Coronary artery (tissue), 2 donors: ENCODE measurements at regions not wholly inside any gene's neighbourhood (a gene's known extent, or its start where the extent isn't known, plus 50 kb on each side); places are given as distances from the start of the nearest gene placed in this dataset.

Source experiments
- DNase-seq: peaks from one replicate; pipeline ENCODE4 v3.0.0-alpha.2; 2017; ENCODE audit warnings: low spot score
- H3K27ac ChIP-seq, 2 donors: fragments of 200-600 bp; sonication (generic); one replicate each; pipeline ENCODE4 v1.5.1; 2016 to 2019
- H3K4me3 ChIP-seq: fragments of 200-600 bp; sonication (generic); 2 replicates; pipeline ENCODE4 v1.5.1; 2016; ENCODE audit warnings: mild to moderate bottlenecking, moderate library complexity
- TF ChIP-seq, protein P1 (sequence below): fragments of 200-600 bp; sonication (generic); IDR thresholded peaks from one replicate; pipeline ENCODE4 v1.5.1; 2019; ENCODE audit warnings: antibody characterized with exemption

- H3K4me3 ChIP-seq = no peak overlapping the region
- TF ChIP-seq, protein P1, sequence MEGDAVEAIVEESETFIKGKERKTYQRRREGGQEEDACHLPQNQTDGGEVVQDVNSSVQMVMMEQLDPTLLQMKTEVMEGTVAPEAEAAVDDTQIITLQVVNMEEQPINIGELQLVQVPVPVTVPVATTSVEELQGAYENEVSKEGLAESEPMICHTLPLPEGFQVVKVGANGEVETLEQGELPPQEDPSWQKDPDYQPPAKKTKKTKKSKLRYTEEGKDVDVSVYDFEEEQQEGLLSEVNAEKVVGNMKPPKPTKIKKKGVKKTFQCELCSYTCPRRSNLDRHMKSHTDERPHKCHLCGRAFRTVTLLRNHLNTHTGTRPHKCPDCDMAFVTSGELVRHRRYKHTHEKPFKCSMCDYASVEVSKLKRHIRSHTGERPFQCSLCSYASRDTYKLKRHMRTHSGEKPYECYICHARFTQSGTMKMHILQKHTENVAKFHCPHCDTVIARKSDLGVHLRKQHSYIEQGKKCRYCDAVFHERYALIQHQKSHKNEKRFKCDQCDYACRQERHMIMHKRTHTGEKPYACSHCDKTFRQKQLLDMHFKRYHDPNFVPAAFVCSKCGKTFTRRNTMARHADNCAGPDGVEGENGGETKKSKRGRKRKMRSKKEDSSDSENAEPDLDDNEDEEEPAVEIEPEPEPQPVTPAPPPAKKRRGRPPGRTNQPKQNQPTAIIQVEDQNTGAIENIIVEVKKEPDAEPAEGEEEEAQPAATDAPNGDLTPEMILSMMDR = no peak
- DNase-seq = no peak
- no peak overlapping the region for H3K27ac ChIP-seq
These were observed 130.0 kb upstream of the GGTLC1 start for GRCh38 chr20:24118441-24119175.

DNA sequence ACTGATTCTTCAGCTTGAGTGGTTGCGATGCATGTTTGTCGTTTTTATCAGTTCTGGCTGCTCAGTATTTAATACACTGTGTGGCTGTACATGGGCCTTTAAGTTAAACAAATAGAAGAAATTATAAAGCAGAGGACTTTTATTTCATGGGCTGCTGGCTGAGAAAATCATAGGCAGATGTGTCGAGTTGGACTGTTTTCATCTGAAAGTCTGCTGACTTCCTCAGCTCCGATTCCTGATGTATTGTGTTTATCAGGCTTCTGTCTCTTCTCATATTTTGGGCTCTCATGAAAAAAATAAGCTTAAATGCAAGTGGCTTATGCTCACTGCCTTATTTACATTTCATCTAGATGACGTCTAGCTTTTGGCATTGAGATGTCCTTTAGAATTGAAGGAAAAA, 129.5 kb upstream of the GGTLC1 start:
- TF ChIP-seq, protein P1 = no peak

DNA sequence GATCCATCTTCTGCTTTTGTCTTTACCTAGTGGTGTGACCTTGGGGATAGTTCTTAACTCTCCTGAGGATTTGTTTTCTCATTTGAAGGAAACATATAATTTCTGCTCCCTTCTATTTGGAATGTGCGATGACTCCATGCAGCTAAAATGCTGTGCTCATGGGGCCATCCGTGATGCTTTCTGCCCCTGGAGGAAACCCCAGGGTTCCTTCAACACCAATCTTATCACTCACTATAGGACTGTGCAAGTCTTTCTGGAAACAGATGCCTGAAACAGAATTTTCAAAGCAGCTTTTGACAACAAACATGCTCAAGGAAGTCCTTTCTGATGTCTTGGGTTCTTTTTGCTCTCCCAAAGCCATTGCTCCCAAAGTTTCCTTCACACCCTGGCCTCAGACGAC, 128.8 kb upstream of the GGTLC1 start:
- no peak overlapping the region for H3K27ac ChIP-seq
- H3K4me3 ChIP-seq = no peak overlapping the region
- TF ChIP-seq, protein P1 = no peak
- DNase-seq = no peak

More for the DNA sequence above, 129.5 kb upstream of the GGTLC1 start:
- no peak overlapping the region for H3K27ac ChIP-seq
- DNase-seq = no peak
- H3K4me3 ChIP-seq = no peak overlapping the region

- no peak for DNase-seq
- H3K27ac ChIP-seq = no peak overlapping the region
- TF ChIP-seq, protein P1 = no peak
- no peak overlapping the region for H3K4me3 ChIP-seq
These were observed 128.0 kb upstream of the GGTLC1 start for GRCh38 chr20:24116611-24117010.

GRCh38 chr20:24112360-24112759, 123.8 kb upstream of the GGTLC1 start:
- DNase-seq = no peak
- Histone ChIP-seq H3K4me3 (no peak overlapping the region), H3K27ac (no peak overlapping the region)
- TF ChIP-seq, protein P1 = no peak

GRCh38 chr20:24111858-24112257, 123.3 kb upstream of the GGTLC1 start:
- Histone ChIP-seq H3K4me3 (no peak overlapping the region), H3K27ac (no peak overlapping the region)
- TF ChIP-seq, protein P1 = no peak
- no peak for DNase-seq

GRCh38 chr20:24109537-24109936, 121.0 kb upstream of the GGTLC1 start:
- no peak for DNase-seq
- Histone ChIP-seq H3K4me3 (no peak overlapping the region), H3K27ac (no peak overlapping the region)
- TF ChIP-seq, protein P1 = no peak
